ENCODE measurements at regions not wholly inside any gene's neighbourhood (a gene's known extent, or its start where the extent isn't known, plus 50 kb on each side); places are given as distances from the start of the nearest gene placed in this dataset.

- TF ChIP-seq EZH2 (IDR thresholded peaks at IDR 0.05; ENCODE audit: insufficient read depth, poor library complexity, severe bottlenecking): no peak
- TF ChIP-seq EZH2phosphoT487 (IDR thresholded peaks at IDR 0.05; ENCODE audit: insufficient read depth, low read depth): no peak
Observed at GRCh38 chr12:73719223-73719622, 818.4 kb upstream of the ATXN7L3B start.

Measured in GM23248 (cell line).